Kidney epithelial cell (primary cell): ENCODE measurements at regions not wholly inside any gene's neighbourhood (a gene's known extent, or its start where the extent isn't known, plus 50 kb on each side); places are given as distances from the start of the nearest gene placed in this dataset.

Experiments used
- DNase-seq: peaks from one replicate; pipeline ENCODE4 v3.0.0-alpha.2; 2010; ENCODE audit warnings: low read depth
- H3K27me3 ChIP-seq: 2 replicates; pipeline ENCODE4 v1.6.0; 2011; ENCODE audit warnings: low read length; ENCODE audit not compliant: control insufficient read depth, insufficient read depth
- H3K36me3 ChIP-seq: 2 replicates; pipeline ENCODE4 v1.5.1; 2011; ENCODE audit warnings: low read length; ENCODE audit not compliant: control insufficient read depth, insufficient read depth
- H3K4me3 ChIP-seq: 2 replicates; pipeline ENCODE4 v1.5.1; 2011; ENCODE audit warnings: low read depth, mild to moderate bottlenecking, control low read depth, low read length
- CTCF ChIP-seq: IDR thresholded peaks from 2 replicates; pipeline ENCODE4 v1.5.1; 2011; ENCODE audit warnings: mild to moderate bottlenecking, moderate library complexity, low read length, control low read depth, inconsistent platforms; ENCODE audit not compliant: insufficient read depth, poor library complexity, severe bottlenecking

DNA sequence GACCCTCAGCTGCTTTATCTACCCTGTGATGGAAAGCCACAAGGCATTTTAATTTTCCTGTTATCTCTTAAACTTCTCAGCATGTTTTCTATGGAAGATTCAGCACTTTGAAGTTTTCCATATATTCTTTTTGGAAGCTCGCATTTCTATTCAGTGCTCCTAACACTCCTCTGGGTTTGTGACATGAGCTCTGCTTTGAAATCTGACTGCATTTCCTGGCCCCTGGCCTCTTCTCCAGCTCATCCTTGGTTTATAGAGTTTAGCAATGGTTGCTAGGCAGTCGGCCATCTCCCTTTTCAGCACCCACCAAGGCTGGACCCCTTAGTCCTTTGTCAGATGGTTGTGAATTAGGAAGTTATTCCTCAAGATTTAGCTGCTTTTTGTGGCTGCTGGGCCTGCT lies 150.6 kb downstream of the KCNA5 start:
- no peak for TF ChIP-seq CTCF
- Histone ChIP-seq H3K27me3 (no peaks in the 10 kb centered on the region), H3K4me3 (no peak overlapping the region), H3K36me3 (no peaks in the 10 kb centered on the region)
- no peak for DNase-seq

- no peak overlapping the region for H3K4me3 ChIP-seq
- TF ChIP-seq CTCF, result no peak
Measured at GRCh38 chr12:5195244-5195643, 151.6 kb downstream of the KCNA5 start.

DNA sequence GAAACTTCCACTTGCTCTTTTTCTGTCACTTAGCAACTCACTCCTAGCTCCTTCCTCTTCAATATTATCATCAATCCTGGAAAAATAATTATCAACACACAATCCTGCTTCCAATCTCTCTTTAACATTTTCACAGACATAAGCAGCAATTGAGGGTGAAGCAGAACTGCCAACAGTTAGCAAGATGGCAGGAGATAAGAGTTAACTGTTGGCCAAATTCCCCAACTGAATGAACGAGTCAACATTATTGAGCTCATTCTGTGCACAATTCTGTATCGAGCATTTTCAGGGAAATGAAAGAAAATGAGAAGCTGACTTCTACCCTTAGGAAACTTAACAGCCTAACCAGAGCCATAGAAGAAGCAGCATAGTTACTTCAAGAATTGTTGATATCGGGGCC lies 152.0 kb downstream of the KCNA5 start:
- TF ChIP-seq CTCF, result no peak
- H3K36me3 ChIP-seq, result no peaks in the 10 kb centered on the region
- no peak overlapping the region for H3K4me3 ChIP-seq
- no peak for DNase-seq
- no peaks in the 10 kb centered on the region for H3K27me3 ChIP-seq

More at GRCh38 chr12:5195244-5195643, 151.6 kb downstream of the KCNA5 start:
- no peak for DNase-seq
- H3K36me3 ChIP-seq, result no peaks in the 10 kb centered on the region
- no peaks in the 10 kb centered on the region for H3K27me3 ChIP-seq

DNA sequence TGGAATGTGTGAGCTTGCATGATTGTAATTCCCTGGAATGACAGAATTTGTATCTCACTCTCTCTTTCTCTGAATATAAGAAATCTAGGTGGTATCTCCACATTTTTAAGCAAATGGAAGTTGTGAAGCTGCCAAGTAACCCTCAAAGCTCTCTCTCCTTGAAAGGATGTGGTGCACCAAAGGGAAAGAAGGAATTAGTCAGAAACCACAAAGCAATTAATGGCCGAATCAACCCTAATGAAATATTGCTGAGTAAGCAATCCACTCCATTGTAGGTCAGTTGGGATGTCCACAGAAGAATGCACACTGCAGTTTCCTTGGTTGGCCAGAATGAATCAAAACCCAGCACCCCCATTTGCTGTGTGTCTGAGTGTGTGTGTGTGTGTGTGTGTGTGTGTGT lies 153.5 kb downstream of the KCNA5 start:
- Histone ChIP-seq H3K27me3 (no peaks in the 10 kb centered on the region), H3K4me3 (no peak overlapping the region), H3K36me3 (no peaks in the 10 kb centered on the region)
- TF ChIP-seq CTCF, result no peak
- peak; percentile 76 for DNase-seq

DNA sequence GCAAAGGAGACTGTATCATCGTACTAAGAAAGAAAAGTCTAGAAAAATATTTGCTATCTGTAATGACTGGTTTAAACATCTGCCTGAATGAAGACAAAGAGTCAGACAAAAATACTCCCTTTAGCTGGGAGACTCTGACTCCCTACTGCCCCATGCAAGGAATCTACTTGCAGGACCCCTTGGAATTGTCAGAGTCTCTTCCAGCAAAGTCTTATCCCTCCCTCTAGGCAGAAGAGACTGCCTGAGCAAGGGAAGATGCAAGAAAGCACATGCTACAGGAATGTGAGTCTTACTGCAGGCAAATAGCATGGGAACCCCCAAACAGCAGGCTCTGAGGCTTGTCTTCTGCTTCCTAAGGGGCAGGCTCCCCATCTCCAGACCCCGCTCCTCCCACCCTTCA lies 154.0 kb downstream of the KCNA5 start:
- no peak for TF ChIP-seq CTCF
- DNase-seq, result no peak
- H3K4me3 ChIP-seq, result no peak overlapping the region
- no peaks in the 10 kb centered on the region for H3K36me3 ChIP-seq
- H3K27me3 ChIP-seq, result no peaks in the 10 kb centered on the region

- peak; percentile 75 for TF ChIP-seq CTCF
- H3K36me3 ChIP-seq, result no peaks in the 10 kb centered on the region
- no peak for DNase-seq
Measured at GRCh38 chr12:5200278-5201087, 156.8 kb downstream of the KCNA5 start.

More at GRCh38 chr12:5200278-5201087, 156.8 kb downstream of the KCNA5 start:
- Histone ChIP-seq H3K4me3 (no peak overlapping the region), H3K27me3 (no peaks in the 10 kb centered on the region)
